T-helper 2 cell treated with Interferon-gamma antibody and Interleukin-4, amounts not matched to agents 100 ng/mL and 5 ng/mL, for 36 hours (primary cell): ENCODE measurements at regions not wholly inside any gene's neighbourhood (a gene's known extent, or its start where the extent isn't known, plus 50 kb on each side); places are given as distances from the start of the nearest gene placed in this dataset.

ENCODE experiments used
- intact Hi-C: fragments of 100-400 bp; cut with micrococcal nuclease; formaldehyde crosslinking; loops from one replicate; pipeline ENCODE4 v1.15.1; 2023

- intact Hi-C loops, result no loop called here
Observed at GRCh38 chr9:90419221-90419851, 223.3 kb downstream of the DIRAS2 start.

- intact Hi-C loops, result no loop called here
Observed at GRCh38 chr9:90420211-90420610, 222.4 kb downstream of the DIRAS2 start.

GRCh38 chr9:90420768-90421513 lies 221.7 kb downstream of the DIRAS2 start:
- intact Hi-C loops, result no loop called here

GRCh38 chr9:90421786-90422185 lies 220.8 kb downstream of the DIRAS2 start:
- intact Hi-C loops, result no loop called here

- intact Hi-C loops, result no loop called here
Observed at GRCh38 chr9:90423661-90424193, 218.9 kb downstream of the DIRAS2 start.

- intact Hi-C loops, result no loop called here
Observed at GRCh38 chr9:90428517-90428916, 214.1 kb downstream of the DIRAS2 start.

GRCh38 chr9:90432951-90433350 lies 209.7 kb downstream of the DIRAS2 start:
- intact Hi-C loops, result no loop called here

GRCh38 chr9:90433398-90433941 lies 209.2 kb downstream of the DIRAS2 start:
- intact Hi-C loops, result no loop called here

GRCh38 chr9:90441814-90442213 lies 200.8 kb downstream of the DIRAS2 start:
- intact Hi-C loops, result no loop called here

GRCh38 chr9:90442723-90443122 lies 199.9 kb downstream of the DIRAS2 start:
- intact Hi-C loops, result no loop called here

- intact Hi-C loops, result no loop called here
Observed at GRCh38 chr9:90444609-90445204, 197.9 kb downstream of the DIRAS2 start.

- intact Hi-C loops, result no loop called here
Observed at GRCh38 chr9:90445391-90445790, 197.2 kb downstream of the DIRAS2 start.

- intact Hi-C loops, result no loop called here
Observed at GRCh38 chr9:90446200-90446948, 196.2 kb downstream of the DIRAS2 start.

GRCh38 chr9:90447773-90448172 lies 194.9 kb downstream of the DIRAS2 start:
- intact Hi-C loops, result no loop called here

- intact Hi-C loops, result no loop called here
Observed at GRCh38 chr9:90449213-90449925, 193.3 kb downstream of the DIRAS2 start.

- intact Hi-C loops, result no loop called here
Observed at GRCh38 chr9:90451804-90452203, 190.8 kb downstream of the DIRAS2 start.

GRCh38 chr9:90455316-90455715 lies 187.3 kb downstream of the DIRAS2 start:
- intact Hi-C loops, result no loop called here

GRCh38 chr9:90457386-90458190 lies 185.0 kb downstream of the DIRAS2 start:
- intact Hi-C loops, result no loop called here

- intact Hi-C loops, result no loop called here
Observed at GRCh38 chr9:90458485-90458884, 184.1 kb downstream of the DIRAS2 start.

GRCh38 chr9:90459321-90459720 lies 183.3 kb downstream of the DIRAS2 start:
- intact Hi-C loops, result no loop called here
